HG02798 (cell line): ENCODE measurements at regions not wholly inside any gene's neighbourhood (a gene's known extent, or its start where the extent isn't known, plus 50 kb on each side); places are given as distances from the start of the nearest gene placed in this dataset.

Experiments used
- ATAC-seq: cut with Tn5 transposase; IDR thresholded peaks from one replicate; pipeline ENCODE4 v1.9.1; 2021; ENCODE audit warnings: mild to moderate bottlenecking; ENCODE audit not compliant: unreplicated experiment, poor library complexity

DNA sequence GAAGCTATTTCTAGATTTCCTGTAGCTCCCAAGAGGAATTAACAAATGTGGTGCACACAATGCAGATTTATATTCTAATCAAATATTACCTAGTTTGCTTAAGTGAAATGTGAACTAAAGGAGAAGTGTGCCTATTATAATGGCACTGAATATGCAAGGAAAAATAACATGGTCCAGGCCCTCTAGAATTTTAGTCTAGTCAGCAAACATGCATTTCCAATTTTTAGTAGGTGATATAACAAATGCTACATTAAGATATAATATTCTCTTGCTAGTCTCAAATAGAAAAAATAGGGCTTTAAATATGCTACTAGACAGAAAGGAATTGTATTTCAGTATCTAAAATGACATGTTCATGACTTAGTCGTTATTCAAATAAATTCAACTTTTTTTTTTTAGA lies 689.5 kb downstream of the TMEM182 start:
- no peak for ATAC-seq

DNA sequence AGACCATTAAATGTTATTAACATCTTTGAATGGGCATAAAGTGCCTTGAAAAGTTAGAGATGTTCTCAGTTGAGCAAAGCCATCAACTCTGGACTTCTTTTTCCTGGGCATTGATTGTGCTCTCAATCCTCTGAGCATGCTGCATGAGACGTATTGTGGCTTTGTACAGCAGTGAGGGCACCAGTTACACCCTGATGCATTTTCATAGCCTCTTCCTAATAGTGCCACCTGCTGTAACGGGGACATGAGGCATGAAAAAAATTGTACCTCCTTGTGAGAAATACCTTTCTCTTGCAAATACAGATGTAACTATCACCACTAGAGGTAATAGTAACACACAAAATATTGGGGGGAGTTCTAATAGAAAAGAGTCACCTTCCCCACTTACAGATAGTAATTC lies 697.5 kb downstream of the TMEM182 start:
- ATAC-seq = no peak

DNA sequence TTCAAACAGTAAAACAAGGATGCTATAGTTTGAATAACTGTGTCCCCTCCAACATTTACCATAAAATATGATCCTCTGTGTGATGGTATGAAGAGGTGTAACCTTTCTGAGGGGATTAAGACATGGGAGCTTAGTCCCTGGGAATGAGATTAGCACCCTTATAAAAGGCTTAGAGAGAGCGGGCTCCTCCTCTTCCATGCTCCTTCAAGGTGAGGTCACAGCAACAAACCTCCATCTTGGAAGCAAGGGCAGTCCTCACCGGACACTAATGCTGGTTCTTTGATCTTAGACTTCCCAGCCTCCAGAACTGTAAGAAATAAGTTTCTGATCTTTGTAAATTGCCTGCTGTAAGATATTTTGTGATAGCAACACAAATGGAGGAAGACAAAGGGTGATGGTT lies 700.3 kb downstream of the TMEM182 start:
- ATAC-seq = no peak

DNA sequence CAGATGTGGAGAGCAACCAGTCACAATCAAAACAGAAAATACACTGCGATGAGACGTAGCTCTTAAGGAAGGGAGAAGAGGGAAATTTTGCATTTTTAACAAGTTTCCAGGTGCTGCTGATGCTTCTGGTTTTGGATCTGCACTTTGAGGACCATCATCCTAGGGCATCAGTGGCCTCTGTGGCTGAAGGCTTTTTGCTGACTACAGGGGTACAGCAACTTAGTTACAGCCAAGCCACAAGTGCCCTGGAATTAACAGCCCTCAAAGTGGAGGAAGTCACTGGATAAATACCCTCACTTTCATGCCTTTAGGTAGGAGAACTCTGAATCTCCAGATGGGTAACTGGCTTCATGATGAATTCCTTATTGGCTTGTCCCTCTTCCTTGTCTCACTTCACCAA lies 700.9 kb downstream of the TMEM182 start:
- ATAC-seq = no peak

DNA sequence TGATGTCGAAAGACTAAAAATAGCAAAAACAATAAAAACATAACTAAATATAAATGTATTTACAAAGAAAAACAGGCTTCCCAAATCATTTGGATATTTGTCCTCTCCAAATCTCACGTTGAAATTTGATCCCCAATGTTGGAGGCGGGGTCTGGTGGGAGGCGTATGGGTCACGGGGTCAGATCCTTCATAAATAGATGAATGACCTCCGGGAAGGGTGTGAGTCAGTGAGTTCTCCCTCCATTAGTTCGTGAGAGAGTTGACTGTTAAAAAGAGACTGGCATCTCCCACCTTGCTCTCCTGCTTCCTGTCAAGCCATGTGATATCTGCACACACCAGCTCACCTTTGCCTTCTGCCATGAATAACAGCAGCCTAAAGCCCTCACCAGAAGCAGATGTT lies 703.0 kb downstream of the TMEM182 start:
- no peak for ATAC-seq

DNA sequence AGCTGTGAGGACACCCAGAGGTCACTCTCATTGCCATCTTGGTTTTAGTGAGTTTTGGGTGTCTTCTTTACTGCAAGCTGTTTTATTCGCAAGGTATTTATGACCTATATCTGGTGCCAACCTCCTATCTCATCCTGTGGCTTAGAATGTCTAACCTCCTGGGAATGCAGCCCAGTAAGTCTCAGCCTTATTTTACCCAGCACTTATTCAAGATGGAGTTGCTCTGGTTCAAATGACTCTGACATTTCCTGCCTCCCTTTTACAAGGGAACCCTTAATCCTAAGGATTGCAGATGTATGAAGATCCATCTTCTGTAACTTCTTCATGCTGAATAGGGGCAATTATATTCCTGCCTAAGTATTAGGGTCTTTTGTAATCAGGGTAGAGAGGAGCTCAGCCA lies 708.0 kb downstream of the TMEM182 start:
- no peak for ATAC-seq

DNA sequence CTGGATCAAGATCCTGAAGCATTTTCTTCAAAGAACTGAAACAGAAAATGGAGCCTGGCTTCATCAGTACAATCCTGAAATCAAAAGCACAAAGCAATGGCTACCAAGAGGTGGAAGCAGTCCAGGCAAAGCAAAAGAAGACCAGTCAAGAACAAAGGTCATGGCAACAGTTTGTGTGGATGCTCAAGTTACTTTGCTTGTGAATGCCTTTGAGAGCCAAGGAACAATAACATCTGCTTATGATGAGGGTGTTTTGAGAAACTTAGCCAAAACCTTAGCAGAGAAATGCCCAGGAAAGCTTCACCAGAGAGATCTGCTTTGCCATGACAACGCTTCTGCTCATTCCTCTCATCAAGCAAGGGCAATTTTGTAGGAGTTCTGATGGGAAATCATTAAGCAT lies 723.1 kb downstream of the TMEM182 start:
- no peak for ATAC-seq

DNA sequence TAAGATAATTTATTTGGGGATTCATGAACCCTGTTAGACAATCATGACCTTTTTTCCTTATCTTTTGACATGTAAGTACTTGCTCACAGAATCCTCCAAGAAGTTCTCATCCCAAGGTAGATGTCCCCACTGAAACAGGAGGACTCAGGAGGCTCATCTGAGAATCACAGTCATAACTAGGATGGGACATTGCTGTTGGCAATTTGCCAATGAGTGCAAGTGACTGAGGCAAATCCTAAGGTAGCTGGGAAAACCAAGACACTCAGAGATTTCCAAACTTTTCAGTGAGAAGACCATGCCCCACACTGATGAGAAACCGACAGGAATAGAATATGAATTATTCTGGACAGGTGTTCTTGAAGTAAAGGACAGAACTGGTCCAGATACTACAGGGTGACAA lies 735.0 kb downstream of the TMEM182 start:
- ATAC-seq = no peak

DNA sequence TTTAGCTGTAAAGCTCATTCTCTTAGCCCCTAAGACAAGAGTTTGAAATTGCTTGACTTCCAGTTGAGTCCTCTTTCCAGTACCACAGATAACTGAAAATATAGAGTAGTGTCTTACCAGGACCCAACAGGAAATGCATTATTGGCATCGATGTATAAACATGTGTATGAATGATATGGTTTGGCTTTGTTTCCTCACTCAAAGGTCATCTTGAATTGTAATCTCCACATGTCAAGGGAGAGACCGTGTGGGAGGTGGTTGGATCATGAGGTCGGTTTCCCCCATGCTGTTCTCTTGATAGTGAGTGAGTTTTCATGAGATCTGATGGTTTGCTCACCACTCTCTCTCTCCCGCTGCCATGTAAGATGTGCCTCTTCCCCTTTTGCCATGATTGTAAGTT lies 745.0 kb downstream of the TMEM182 start:
- ATAC-seq = no peak

DNA sequence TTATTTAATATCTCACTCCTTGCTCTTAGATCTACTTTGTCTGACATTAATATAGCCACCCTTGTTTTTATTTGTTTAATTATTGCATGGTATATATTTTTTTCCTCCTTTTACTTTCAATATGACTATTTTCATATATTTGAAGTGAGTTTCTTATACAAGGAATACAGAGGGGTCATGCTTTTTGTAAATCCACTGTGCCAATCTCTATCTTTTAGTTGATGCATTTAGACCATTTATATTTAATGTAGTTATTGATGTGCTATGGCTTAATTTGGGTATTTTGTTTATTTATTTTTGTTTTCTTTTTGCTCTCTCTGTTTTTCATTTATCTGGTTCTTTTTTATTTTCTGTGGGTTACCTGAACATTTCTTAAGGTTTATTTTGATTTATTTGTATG lies 750.6 kb downstream of the TMEM182 start:
- no peak for ATAC-seq

DNA sequence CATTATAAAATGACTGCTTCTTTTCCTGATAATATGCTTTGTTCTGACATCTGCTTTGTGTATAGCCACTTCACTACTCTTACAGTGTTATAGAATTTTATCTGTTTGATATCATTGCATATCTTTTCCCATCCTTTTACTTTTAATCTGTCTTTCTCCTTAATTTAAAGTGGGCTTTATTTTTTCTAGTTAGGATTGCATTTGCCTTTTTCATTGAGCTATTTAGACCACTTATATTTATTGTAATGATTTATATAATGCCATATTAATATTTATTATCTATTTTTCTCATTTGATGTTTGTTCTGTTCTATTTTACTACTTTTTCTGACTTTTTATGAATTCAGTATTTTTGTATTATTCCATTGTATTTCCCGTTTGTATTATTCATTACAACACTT lies 758.7 kb downstream of the TMEM182 start:
- no peak for ATAC-seq

DNA sequence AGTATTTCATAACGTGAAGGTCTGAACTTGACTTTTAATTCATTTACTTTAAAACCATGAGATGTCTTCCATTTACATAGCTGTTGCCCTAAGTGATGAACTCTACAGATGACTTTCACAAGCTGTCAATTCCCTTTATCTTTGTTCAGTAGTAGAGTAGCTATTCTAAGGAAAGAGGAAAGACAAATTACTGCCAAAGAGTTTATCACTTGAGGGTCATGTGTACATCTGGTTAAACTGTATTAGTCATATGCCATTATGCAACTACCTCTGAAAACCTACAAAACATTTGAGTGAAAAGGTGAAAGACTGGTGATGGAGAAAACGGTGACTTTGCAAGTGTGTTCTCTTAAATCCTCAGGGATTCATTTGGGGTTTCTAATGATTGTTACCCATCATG lies 763.9 kb downstream of the TMEM182 start:
- no peak for ATAC-seq

DNA sequence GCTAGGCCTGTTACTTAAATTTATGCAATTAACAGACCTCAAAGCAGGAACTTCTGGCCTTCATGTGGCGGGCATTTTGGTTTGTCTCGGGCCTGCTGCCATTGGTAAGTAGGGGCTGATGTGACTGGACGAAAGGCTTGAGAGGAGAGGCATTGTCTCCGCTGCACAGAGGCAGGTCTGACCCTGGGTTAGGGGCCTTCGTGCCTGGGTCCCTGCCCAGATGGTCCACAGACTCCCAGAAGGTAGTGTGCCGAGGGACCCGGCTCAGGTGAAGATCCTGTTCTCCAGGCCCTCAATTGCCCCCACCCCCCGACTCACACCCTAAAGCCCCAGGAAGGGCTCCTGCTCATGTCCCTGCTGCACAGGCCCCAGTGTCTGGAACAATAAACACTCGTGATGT lies 764.9 kb downstream of the TMEM182 start:
- no peak for ATAC-seq

DNA sequence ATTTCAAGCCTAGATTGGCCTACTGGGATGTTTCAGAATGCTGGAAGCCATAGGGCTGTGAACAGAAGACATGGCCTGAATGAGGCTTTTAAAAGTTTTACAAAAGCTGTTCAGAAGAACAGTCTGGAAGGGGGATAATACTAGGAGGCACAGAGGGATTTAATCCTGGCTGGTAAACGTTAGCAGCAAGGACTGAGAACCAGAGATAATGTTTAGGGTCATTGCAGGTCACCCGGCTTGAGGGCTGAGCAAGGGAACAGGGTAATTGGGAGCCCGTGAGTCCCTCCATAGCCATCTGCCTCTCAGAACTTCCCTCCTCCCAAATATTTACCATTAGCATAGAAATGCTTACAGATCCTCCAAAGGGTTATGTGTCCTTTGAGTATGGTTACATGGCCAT lies 765.4 kb downstream of the TMEM182 start:
- no peak for ATAC-seq

DNA sequence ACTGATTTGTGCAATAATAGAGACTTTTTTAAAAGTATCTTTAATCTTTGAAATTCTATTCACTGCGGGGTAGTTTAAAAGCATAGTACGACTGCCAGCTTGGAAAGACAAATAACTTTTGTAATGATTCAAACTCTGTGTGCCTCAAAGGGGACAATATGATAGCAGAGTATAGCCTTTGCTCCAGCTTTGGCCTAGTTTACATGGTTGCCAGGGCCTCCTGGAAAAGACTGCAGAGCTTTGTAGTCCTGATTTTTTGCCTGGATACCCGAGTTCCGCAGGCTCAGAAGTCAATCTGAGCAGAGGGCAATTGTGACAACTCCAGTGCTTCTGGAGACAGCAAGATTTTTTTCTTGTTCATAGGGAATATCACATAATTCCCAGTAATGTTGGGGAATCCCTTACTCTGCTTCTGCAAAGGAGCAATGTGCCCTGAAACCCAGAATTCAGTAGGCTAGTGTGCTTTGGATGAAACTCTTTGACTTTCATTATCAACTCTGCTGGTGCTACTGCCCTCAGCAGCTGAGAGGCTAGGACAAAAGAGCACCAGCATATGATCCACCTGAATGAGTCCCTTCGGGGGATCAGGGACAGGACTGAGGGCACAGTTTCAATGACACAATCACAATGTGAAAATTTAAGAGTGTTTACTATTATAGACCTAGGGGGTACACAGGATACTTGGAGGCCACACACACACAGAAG lies 768.1 kb downstream of the TMEM182 start:
- no peak for ATAC-seq

DNA sequence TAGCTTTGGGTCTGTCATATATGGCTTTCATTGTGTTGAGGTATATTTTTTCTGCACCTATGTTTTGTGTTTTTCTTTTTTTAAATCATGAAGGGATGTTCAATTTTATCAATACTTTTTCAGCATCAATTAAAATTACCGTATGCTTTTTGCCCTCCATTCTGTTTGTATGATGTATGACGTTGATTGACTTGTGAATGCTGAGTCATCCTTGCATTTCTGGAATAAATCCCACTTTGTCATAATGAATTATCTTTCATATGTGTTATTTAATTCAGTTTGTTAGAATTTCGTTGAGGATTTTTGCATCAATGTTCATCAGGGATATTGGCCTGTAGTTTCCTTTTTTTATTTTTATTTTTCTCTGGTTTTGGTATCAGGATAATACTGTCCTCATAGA lies 790.9 kb downstream of the TMEM182 start:
- no peak for ATAC-seq

DNA sequence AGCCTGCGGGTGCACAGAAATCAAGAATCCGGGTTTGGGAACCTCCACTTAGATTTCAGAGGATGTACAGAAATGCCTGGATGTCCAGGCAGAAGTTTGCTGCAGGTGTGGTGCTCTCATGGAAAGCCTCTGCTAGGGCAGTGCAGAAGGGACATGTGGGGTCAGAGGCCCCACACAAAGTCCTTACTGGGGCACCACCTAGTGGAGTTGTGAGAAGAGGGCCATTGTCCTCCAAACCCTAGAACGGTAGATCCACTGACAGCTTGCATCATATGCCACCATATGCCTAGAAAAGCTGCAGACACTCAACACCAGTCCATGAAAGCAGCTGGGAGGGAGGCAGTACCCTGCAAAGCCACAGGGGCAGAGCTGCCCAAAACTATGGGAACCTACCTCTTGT lies 833.0 kb downstream of the TMEM182 start:
- ATAC-seq = no peak

DNA sequence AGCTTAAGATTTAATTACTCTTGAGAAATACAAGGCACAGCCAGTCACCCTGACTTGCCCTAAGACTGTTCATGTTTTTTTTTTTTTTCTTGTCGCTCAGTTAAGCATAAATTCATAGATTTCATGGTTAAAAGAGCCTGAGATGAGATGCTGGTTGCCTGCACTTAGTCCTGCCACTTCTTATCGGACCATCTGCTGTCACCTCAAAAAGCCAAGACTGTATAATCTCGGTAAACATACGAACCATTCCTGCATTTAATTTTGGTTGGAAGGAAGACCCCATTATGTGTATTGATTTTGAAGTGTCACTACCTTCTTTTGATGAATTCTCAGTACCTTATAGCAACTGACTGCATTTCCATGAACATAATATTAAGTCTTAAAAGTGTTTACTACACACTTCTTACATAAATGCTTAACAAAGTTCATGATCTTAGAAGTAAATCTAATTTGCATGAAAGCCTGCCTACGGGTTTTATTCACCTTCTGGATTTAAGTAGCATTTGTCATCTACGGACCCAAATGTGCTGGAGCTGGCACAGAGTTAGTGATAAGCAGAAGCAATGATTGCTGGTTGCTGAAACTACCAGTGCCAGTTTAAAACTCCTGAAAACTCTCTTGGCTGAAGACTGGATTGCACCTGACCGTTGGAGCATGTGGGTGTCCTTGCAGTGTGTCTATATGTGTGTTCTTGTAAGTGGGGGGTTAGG lies 843.4 kb downstream of the TMEM182 start:
- no peak for ATAC-seq

DNA sequence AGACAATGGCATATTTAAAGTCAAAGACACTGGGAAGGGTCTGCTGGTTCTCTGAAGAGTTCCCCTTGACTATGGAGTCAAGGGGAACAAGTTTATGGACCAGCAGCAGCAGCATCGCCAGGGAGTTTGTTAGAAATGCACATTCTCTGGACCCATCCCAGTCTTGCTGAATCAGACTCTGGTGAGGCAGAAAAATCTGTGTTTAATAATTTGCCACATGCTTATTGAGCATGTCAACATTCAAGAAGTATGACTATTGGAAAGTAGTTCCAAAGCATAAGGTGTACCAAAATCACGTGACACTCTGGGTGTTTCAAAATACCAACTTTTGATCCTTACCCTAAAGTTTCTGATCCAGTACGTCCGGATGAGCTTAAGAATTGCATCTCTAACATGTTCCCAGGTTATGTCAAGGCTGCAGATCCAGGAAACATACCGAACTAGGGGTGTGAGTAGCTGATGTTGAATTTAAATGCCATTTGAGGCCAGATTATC lies 853.8 kb downstream of the TMEM182 start:
- ATAC-seq = no peak

DNA sequence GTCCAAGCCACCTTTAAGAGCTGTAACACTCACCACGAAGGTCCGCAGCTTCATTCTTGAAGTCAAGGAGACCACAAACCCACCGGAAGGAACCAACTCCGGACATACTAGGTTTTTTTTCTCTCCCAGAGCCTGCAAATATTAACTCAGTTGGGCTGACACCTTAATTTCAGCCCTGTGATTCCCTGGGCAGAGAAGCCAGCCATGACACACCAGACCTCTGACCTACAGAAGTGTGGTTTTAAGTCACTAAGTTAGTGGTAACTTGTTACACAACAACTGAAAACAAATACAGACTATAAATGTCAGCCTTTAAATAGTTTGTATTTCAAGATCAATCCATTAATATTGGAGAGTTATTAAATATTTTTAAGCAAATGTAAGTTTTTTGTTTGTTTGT lies 855.1 kb downstream of the TMEM182 start:
- no peak for ATAC-seq

DNA sequence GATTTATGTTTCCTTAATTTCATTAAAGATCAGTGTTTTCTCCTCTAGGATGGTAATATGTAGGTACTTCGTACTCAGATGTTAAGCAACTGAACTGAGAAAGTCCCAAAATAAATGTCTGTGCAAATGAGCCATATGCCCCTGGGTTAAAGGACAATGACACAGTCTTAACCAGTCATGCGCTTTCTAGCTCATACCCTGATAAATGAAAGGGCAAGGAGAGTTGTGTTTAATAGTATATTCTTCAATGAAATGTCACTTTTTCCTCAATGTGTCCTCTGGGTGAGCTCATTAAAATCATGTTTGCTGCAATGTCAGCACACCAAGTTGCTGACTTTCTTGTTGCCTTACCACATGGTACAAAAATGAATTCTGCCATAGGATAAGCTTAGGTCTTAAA lies 856.3 kb downstream of the TMEM182 start:
- ATAC-seq = no peak

DNA sequence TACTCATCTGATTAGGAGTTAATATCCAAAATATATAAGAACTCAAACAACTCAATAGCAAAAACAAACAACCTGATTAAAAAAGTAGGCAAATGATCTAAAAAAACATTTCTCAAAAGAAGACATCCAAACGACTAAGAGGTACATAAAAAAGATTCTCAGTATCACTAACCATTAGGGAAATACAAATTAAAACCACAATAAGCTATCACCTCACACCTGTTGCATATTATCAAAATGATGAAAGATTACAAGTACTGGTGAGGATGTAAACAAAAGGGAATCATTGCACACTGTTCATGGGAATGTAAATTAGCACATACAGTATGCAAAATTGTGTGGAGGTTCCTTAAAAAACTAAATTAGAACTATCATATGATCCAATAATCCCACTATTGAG lies 865.5 kb downstream of the TMEM182 start:
- no peak for ATAC-seq
